Neural cell (in vitro differentiated cells): ENCODE measurements at regions not wholly inside any gene's neighbourhood (a gene's known extent, or its start where the extent isn't known, plus 50 kb on each side); places are given as distances from the start of the nearest gene placed in this dataset.

ENCODE experiments used
- EZH2 ChIP-seq: fragments of 200-600, 300-800 bp; shearing (Covaris generic), sonication (generic); IDR thresholded peaks from 2 replicates; pipeline ENCODE4 v1.6.1; 2014; ENCODE audit warnings: antibody characterized with exemption, low read length, borderline replicate concordance, mild to moderate bottlenecking; ENCODE audit not compliant: insufficient read depth, poor library complexity, severe bottlenecking
- POLR2AphosphoS5 ChIP-seq: IDR thresholded peaks from 2 replicates; pipeline ENCODE4 v1.6.1; 2012
- TAF1 ChIP-seq: IDR thresholded peaks from 2 replicates; pipeline ENCODE4 v1.6.1; 2012; ENCODE audit warnings: low read depth
- TF ChIP-seq, protein P1 (sequence below): fragments of 450-650 bp; IDR thresholded peaks from 2 replicates; pipeline ENCODE4 v1.5.1; 2014; ENCODE audit warnings: antibody characterized with exemption, mild to moderate bottlenecking, moderate library complexity; ENCODE audit not compliant: poor library complexity, severe bottlenecking

DNA sequence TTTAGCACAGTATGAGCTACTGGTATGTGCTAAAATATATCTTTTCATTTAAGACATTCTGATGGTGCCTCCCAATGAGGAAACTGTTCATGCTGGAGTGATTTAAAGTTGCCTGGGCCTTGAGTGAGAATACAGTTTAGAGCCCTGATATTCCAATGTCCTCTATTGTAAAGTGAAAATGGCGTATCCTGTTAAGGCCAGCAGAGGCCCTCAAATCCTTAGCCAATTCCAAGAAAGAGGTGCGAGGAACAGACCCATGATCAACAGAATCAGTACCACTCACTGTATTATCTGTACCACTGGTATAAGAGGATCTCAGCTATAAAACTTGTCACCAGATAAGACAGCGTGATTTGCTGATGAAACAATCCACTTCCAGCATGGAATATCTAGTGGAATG is 273.1 kb upstream of the SLITRK5 start:
- TF ChIP-seq EZH2 = no peak
- TF ChIP-seq, protein P1, sequence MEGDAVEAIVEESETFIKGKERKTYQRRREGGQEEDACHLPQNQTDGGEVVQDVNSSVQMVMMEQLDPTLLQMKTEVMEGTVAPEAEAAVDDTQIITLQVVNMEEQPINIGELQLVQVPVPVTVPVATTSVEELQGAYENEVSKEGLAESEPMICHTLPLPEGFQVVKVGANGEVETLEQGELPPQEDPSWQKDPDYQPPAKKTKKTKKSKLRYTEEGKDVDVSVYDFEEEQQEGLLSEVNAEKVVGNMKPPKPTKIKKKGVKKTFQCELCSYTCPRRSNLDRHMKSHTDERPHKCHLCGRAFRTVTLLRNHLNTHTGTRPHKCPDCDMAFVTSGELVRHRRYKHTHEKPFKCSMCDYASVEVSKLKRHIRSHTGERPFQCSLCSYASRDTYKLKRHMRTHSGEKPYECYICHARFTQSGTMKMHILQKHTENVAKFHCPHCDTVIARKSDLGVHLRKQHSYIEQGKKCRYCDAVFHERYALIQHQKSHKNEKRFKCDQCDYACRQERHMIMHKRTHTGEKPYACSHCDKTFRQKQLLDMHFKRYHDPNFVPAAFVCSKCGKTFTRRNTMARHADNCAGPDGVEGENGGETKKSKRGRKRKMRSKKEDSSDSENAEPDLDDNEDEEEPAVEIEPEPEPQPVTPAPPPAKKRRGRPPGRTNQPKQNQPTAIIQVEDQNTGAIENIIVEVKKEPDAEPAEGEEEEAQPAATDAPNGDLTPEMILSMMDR = no peak
- TF ChIP-seq TAF1 = no peak
- no peak for TF ChIP-seq POLR2AphosphoS5
